ENCODE measurements at regions not wholly inside any gene's neighbourhood (a gene's known extent, or its start where the extent isn't known, plus 50 kb on each side); places are given as distances from the start of the nearest gene placed in this dataset.

DNA sequence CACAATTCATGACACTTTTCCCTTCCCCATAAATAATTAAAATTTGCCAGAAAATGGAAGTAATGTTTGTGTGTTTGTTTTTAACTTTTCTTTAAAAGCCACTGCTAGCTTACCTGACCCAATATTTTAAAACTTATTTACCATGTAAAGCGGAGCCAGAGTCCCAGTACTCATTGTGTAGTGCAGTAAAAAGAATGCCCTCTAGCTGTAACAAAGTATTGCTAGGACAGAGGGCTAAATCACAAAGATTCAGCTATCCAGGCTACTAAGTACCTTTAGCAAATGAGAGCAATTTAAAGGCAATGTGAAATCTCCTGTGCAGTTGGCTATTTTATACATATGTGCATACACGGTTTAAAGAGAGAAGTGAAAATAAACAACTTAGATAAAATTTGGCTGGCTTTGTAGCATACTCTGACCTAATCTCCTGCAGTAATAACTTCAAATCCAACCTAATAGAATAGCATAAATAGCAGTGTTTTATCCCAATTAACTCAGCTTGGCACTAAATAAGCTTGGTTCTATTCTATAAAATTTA lies 997.4 kb upstream of the PIK3C3 start:
- no peak overlapping the region for H2AFZ ChIP-seq (ENCODE audit: low read length)
- H3K27ac ChIP-seq (ENCODE audit: low read depth, low read length, poor library complexity, severe bottlenecking) = no peak overlapping the region
- H3K9me3 ChIP-seq (ENCODE audit: low read length) = no peaks in the 10 kb centered on the region
- no peaks in the 10 kb centered on the region for H3K27me3 ChIP-seq (ENCODE audit: insufficient read depth, low read length)
- TF ChIP-seq EZH2 (IDR thresholded peaks at IDR 0.05; ENCODE audit: borderline replicate concordance, low read length) = no peak
- TF ChIP-seq, protein P1, sequence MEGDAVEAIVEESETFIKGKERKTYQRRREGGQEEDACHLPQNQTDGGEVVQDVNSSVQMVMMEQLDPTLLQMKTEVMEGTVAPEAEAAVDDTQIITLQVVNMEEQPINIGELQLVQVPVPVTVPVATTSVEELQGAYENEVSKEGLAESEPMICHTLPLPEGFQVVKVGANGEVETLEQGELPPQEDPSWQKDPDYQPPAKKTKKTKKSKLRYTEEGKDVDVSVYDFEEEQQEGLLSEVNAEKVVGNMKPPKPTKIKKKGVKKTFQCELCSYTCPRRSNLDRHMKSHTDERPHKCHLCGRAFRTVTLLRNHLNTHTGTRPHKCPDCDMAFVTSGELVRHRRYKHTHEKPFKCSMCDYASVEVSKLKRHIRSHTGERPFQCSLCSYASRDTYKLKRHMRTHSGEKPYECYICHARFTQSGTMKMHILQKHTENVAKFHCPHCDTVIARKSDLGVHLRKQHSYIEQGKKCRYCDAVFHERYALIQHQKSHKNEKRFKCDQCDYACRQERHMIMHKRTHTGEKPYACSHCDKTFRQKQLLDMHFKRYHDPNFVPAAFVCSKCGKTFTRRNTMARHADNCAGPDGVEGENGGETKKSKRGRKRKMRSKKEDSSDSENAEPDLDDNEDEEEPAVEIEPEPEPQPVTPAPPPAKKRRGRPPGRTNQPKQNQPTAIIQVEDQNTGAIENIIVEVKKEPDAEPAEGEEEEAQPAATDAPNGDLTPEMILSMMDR (IDR thresholded peaks at IDR 0.05; ENCODE audit: low read length) = no peak
- H3K4me3 ChIP-seq (ENCODE audit: low read depth, low read length, poor library complexity, severe bottlenecking) = no peak overlapping the region
- no peaks in the 10 kb centered on the region for H4K20me1 ChIP-seq (ENCODE audit: insufficient read depth, low read length)
- no peaks in the 10 kb centered on the region for H3K9me2 ChIP-seq (ENCODE audit: low read depth, low read length)
- no peak overlapping the region for H3K4me2 ChIP-seq (ENCODE audit: low read length)
- no peaks in the 10 kb centered on the region for H3K79me2 ChIP-seq (ENCODE audit: insufficient read depth, low read length)
- no peak overlapping the region for H3K9ac ChIP-seq (ENCODE audit: low read length)
- no peaks in the 10 kb centered on the region for H3K36me3 ChIP-seq (ENCODE audit: insufficient read depth, low read length)
- H3F3A ChIP-seq (ENCODE audit: insufficient read depth, low read length) = no peaks in the 10 kb centered on the region
- no peaks in the 10 kb centered on the region for H3K4me1 ChIP-seq (ENCODE audit: insufficient read depth, low read length, severe bottlenecking)

- Histone ChIP-seq H3K27ac (ENCODE audit: low read depth, low read length, poor library complexity, severe bottlenecking) (no peak overlapping the region), H3K4me1 (ENCODE audit: insufficient read depth, low read length, severe bottlenecking) (no peaks in the 10 kb centered on the region), H3K9me2 (ENCODE audit: low read depth, low read length) (no peaks in the 10 kb centered on the region), H3K9me3 (ENCODE audit: low read length) (no peaks in the 10 kb centered on the region), H3K27me3 (ENCODE audit: insufficient read depth, low read length) (no peaks in the 10 kb centered on the region), H3K9ac (ENCODE audit: low read length) (no peak overlapping the region), H3K36me3 (ENCODE audit: insufficient read depth, low read length) (no peaks in the 10 kb centered on the region), H3K4me2 (ENCODE audit: low read length) (no peak overlapping the region), H3K4me3 (ENCODE audit: low read depth, low read length, poor library complexity, severe bottlenecking) (no peak overlapping the region), H3K79me2 (ENCODE audit: insufficient read depth, low read length) (no peaks in the 10 kb centered on the region), H2AFZ (ENCODE audit: low read length) (no peak overlapping the region), H3F3A (ENCODE audit: insufficient read depth, low read length) (no peaks in the 10 kb centered on the region), H4K20me1 (ENCODE audit: insufficient read depth, low read length) (no peaks in the 10 kb centered on the region)
- TF ChIP-seq EZH2 (IDR thresholded peaks at IDR 0.05; ENCODE audit: borderline replicate concordance, low read length) = no peak
- TF ChIP-seq, protein P1 (IDR thresholded peaks at IDR 0.05; ENCODE audit: low read length) = no peak
Measured at GRCh38 chr18:40956213-40956612, 998.8 kb upstream of the PIK3C3 start.

DNA sequence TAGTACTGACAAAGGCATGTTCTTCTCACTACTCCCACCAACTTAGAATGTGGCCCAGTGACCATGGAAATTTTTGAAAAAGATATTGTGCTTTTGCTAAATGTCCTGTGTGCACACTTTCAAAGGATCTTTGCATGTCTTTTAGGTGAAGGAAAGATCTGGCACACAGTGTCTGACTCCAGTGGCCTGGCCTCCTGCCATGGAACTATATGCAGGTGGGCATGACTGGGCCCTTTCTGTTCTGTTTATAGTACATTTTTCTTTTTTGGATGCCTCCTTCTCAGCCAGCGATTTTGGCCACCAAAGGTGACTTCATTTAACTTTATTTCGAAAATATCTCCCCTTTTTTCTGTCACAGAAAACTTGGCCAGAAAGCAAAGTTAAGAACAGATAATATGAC lies 999.7 kb upstream of the PIK3C3 start:
- no peak overlapping the region for H3K27ac ChIP-seq (ENCODE audit: low read depth, low read length, poor library complexity, severe bottlenecking)
- H3K4me1 ChIP-seq (ENCODE audit: insufficient read depth, low read length, severe bottlenecking) = no peaks in the 10 kb centered on the region
- H2AFZ ChIP-seq (ENCODE audit: low read length) = no peak overlapping the region
- no peaks in the 10 kb centered on the region for H3K9me2 ChIP-seq (ENCODE audit: low read depth, low read length)
- H4K20me1 ChIP-seq (ENCODE audit: insufficient read depth, low read length) = no peaks in the 10 kb centered on the region
- no peaks in the 10 kb centered on the region for H3K9me3 ChIP-seq (ENCODE audit: low read length)
- H3K4me3 ChIP-seq (ENCODE audit: low read depth, low read length, poor library complexity, severe bottlenecking) = no peak overlapping the region
- H3K27me3 ChIP-seq (ENCODE audit: insufficient read depth, low read length) = no peaks in the 10 kb centered on the region
- H3K4me2 ChIP-seq (ENCODE audit: low read length) = no peak overlapping the region
- TF ChIP-seq, protein P1 (IDR thresholded peaks at IDR 0.05; ENCODE audit: low read length) = no peak
- no peak for TF ChIP-seq EZH2 (IDR thresholded peaks at IDR 0.05; ENCODE audit: borderline replicate concordance, low read length)
- H3K79me2 ChIP-seq (ENCODE audit: insufficient read depth, low read length) = no peaks in the 10 kb centered on the region
- no peak overlapping the region for H3K9ac ChIP-seq (ENCODE audit: low read length)
- no peaks in the 10 kb centered on the region for H3K36me3 ChIP-seq (ENCODE audit: insufficient read depth, low read length)
- no peaks in the 10 kb centered on the region for H3F3A ChIP-seq (ENCODE audit: insufficient read depth, low read length)
